Stomach (tissue), 8 donors: ENCODE measurements at regions not wholly inside any gene's neighbourhood (a gene's known extent, or its start where the extent isn't known, plus 50 kb on each side); places are given as distances from the start of the nearest gene placed in this dataset.

Experiments
- DNase-seq, 2 donors: peaks; one replicate each; pipeline versions ENCODE4 v3.0.0 to v3.0.0-alpha.2; 2013 to 2019
- H3K27ac ChIP-seq, 5 donors: fragments of 200-600 bp in 4 of 5; sonication (generic) in 4 of 5; one replicate each; pipeline ENCODE4 v1.5.1; 2013 to 2019; ENCODE audit warnings: mild to moderate bottlenecking in 1 of 5, moderate library complexity in 1 of 5
- H3K27me3 ChIP-seq, 3 donors: fragments of 200-600 bp; sonication (generic); one replicate each; pipeline ENCODE4 v1.5.1; 2017 to 2019; ENCODE audit warnings: mixed run types in 1 of 3
- H3K36me3 ChIP-seq, 4 donors: fragments of 200-600 bp; sonication (generic); 1 replicate in 3 of 4; 2 replicates in 1 of 4; pipeline ENCODE4 v1.5.1; 2016 to 2019
- H3K4me1 ChIP-seq, 4 donors: fragments of 200-600 bp; sonication (generic); one replicate each; pipeline ENCODE4 v1.5.1; 2016 to 2019
- H3K4me3 ChIP-seq, 4 donors: fragments of 200-600 bp; sonication (generic) in 3 of 4; one replicate each; pipeline ENCODE4 v1.5.1; 2016 to 2019; ENCODE audit warnings: mild to moderate bottlenecking in 1 of 4
- H3K9me3 ChIP-seq, 4 donors: fragments of 200-600 bp; sonication (generic); one replicate each; pipeline ENCODE4 v1.5.1; 2016 to 2019
- EP300 ChIP-seq: sonication (generic); formaldehyde crosslinking; IDR thresholded peaks from one replicate; pipeline ENCODE4 v1.6.1; 2017; ENCODE audit warnings: antibody characterized with exemption
- POLR2A ChIP-seq, 4 donors: fragments of 450-650 bp; IDR thresholded peaks; one replicate each; pipeline ENCODE4 v1.6.1; 2016; ENCODE audit warnings: antibody characterized with exemption in 4 of 4, control low read depth in 2 of 4, mild to moderate bottlenecking in 1 of 4, moderate library complexity in 1 of 4
- POLR2AphosphoS5 ChIP-seq, 3 donors: sonication (generic); formaldehyde crosslinking; IDR thresholded peaks; one replicate each; pipeline ENCODE4 v1.6.1; 2016; ENCODE audit warnings: antibody characterized with exemption in 3 of 3
- WGBS, 5 donors: extraction: QIAGEN DNeasy Blood & Tissue Kit in 3 of 5; methylation state at CpG; one replicate each; pipeline versions ENCODE4 v1.1.5 to v1.1.7; 2013 to 2018; 5-methylcytosine and 5-hydroxymethylcytosine counted together
- intact Hi-C: fragments of 100-400 bp; cut with DNase I; formaldehyde crosslinking; loops from one replicate; pipeline ENCODE4 v1.15.1; 2023; ENCODE audit warnings: low total_unique reads
- TF ChIP-seq, protein P1 (sequence below), 7 experiments: fragments of 450-650 bp in 4 of 7; fragments of 200-600 bp in 3 of 7; sonication (generic) in 3 of 7; IDR thresholded peaks; one replicate each; pipeline ENCODE4 v1.5.1; 2016 to 2019; ENCODE audit warnings: antibody characterized with exemption in 7 of 7, control low read depth in 2 of 7, mild to moderate bottlenecking in 1 of 7
- donor health status: healthy with polysubstance abuse.
- donor health status: Bipolar disorder and iron deficiency.
- donor health status: healthy.

DNA sequence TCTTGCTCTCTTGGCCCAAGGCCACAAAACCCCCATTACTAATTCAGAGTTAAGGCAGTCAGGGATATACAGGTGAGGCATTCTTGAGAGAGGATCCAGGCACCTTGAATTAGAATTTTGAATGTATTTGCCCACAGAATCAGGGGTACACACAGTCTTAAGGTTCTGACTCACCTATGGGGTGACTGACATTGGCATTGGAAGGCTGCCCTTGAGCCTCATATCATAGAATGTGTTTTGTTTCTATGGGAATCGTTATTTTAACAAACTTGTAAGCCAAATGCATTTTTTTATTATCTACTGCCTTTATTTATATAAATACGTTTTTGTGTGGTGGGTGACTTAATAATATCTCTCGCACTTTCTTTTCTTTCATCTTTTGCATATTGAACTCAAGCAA lies 218.6 kb upstream of the CITED2 start:
- Histone ChIP-seq H3K36me3 (no peaks in the 10 kb centered on the region), H3K9me3 (no peaks in the 10 kb centered on the region), H3K27me3 (no peaks in the 10 kb centered on the region), H3K4me3 (no peak overlapping the region), H3K27ac (peak overlapping the region in 3 of 5 donors; percentile 48 to 75 (median 67)), H3K4me1 (peaks cover 35 to 87% (median 67%) of the 10 kb centered on the region in 4 donors)
- TF ChIP-seq POLR2A (IDR thresholded peaks at IDR 0.05) (no peak), EP300 (no peak), POLR2AphosphoS5 (IDR thresholded peaks at IDR 0.05) (no peak)
- TF ChIP-seq, protein P1, sequence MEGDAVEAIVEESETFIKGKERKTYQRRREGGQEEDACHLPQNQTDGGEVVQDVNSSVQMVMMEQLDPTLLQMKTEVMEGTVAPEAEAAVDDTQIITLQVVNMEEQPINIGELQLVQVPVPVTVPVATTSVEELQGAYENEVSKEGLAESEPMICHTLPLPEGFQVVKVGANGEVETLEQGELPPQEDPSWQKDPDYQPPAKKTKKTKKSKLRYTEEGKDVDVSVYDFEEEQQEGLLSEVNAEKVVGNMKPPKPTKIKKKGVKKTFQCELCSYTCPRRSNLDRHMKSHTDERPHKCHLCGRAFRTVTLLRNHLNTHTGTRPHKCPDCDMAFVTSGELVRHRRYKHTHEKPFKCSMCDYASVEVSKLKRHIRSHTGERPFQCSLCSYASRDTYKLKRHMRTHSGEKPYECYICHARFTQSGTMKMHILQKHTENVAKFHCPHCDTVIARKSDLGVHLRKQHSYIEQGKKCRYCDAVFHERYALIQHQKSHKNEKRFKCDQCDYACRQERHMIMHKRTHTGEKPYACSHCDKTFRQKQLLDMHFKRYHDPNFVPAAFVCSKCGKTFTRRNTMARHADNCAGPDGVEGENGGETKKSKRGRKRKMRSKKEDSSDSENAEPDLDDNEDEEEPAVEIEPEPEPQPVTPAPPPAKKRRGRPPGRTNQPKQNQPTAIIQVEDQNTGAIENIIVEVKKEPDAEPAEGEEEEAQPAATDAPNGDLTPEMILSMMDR (IDR thresholded peaks at IDR 0.05): no peak
- 43 to 74% (median 53%) methylated on average over 3 of the region's 3 CpGs for WGBS, 5 donors
- intact Hi-C loops: no loop called here
- no peak for DNase-seq

DNA sequence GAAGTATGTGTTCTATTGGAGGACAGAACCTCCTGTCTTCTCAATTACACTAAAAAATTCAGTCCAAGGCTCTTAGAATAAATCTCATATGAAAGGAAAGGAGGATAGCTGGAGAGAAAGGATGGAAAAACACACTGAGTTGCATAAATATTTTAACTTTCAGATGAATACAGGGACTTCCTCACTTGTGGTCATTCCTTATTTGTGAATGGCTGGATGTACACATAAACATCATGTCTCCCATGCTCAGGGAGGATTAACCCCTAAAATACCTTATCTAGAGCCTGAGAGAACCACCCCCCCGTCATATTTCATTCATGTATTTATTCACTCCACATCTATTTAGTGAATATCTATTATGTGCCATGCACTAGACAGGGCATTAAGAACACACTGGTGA lies 217.6 kb upstream of the CITED2 start:
- H3K27ac ChIP-seq: peak overlapping the region in 4 of 5 donors; percentile 18 to 75 (median 67)
- peaks cover 28 to 86% (median 64%) of the 10 kb centered on the region in 4 donors for H3K4me1 ChIP-seq
- H3K4me3 ChIP-seq: no peak overlapping the region
- no peak for DNase-seq
- WGBS, 5 donors: 62 to 81% (median 79%) methylated on average over 1 of the region's 1 CpG
- no peaks in the 10 kb centered on the region for H3K9me3 ChIP-seq
- intact Hi-C loops: no loop called here
- TF ChIP-seq EP300 (no peak), POLR2A (IDR thresholded peaks at IDR 0.05) (no peak), POLR2AphosphoS5 (IDR thresholded peaks at IDR 0.05) (no peak)
- TF ChIP-seq, protein P1 (IDR thresholded peaks at IDR 0.05): no peak
- H3K36me3 ChIP-seq: no peaks in the 10 kb centered on the region
- H3K27me3 ChIP-seq: no peaks in the 10 kb centered on the region

DNA sequence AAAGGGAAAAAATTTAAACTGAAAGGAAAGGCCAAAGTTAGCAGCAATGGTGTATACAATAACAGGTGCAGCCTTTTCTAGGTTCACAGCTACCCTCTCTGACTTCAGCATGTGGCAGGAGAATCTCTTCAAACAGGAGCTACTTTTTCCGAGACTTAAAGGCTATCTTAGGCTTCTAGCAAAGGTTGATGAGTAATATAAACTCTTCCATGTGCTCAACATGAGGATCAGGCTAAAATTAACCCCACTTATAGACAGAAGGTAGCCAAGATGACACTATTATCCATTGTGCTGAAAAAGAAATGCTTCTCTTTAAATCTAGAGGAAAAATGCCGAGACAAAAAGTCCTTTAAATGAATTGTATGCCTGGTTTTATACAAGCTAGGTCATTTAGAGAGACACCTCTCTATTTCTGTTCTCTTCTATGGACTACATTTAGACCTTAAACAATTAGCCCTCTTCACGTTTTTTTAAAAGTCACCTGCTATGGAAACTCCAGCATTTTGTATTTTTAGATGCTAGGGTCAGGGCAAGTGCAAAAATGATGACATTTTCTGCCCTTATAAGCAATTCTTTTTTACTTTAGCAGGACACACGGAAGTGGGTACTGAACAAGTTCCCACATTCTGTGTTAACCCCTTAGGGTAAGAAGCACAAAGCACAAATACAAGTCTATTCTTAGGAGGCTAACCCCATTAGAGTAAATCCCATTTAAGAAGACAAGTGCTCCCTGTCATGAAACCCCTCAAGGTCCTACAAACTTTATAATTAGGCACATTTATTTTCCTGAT lies 216.8 kb upstream of the CITED2 start:
- H3K27me3 ChIP-seq: no peaks in the 10 kb centered on the region
- H3K4me1 ChIP-seq: peaks cover 28 to 80% (median 60%) of the 10 kb centered on the region in 4 donors
- no peak for DNase-seq
- no peaks in the 10 kb centered on the region for H3K36me3 ChIP-seq
- TF ChIP-seq POLR2A (IDR thresholded peaks at IDR 0.05): no peak
- no peak for TF ChIP-seq POLR2AphosphoS5 (IDR thresholded peaks at IDR 0.05)
- TF ChIP-seq EP300: no peak
- TF ChIP-seq, protein P1 (IDR thresholded peaks at IDR 0.05): no peak
- 36 to 54% (median 44%) methylated on average over 4 of the region's 4 CpGs for WGBS, 5 donors
- intact Hi-C loops: no loop called here
- H3K27ac ChIP-seq: peak overlapping the region in 4 of 5 donors; percentile 63 to 75 (median 67)
- no peaks in the 10 kb centered on the region for H3K9me3 ChIP-seq
- no peak overlapping the region for H3K4me3 ChIP-seq

DNA sequence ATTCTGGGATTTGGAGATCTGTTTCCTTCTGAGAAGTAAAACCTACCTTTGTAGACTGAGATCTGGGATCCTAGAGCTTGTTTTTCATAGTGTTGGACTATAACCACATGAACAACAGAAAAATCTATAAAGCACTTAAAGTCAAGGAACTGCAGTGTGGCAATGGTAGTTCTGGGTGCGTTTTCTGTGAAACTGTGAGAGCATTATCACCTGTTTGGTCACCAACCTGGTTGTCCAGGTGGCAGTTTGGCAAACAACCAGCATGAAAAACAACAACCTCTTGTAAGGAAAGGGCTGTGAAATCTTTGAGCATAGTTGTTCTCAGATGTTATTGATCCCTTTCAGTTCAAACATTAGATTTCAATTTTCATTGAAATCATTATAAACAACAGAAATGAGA lies 215.8 kb upstream of the CITED2 start:
- Histone ChIP-seq H3K27ac (peak overlapping the region; percentile 63 to 75 (median 67)), H3K9me3 (no peaks in the 10 kb centered on the region), H3K4me3 (no peak overlapping the region), H3K4me1 (peaks cover 20 to 69% (median 55%) of the 10 kb centered on the region in 4 donors), H3K36me3 (no peaks in the 10 kb centered on the region), H3K27me3 (no peaks in the 10 kb centered on the region)
- no peak for TF ChIP-seq POLR2AphosphoS5 (IDR thresholded peaks at IDR 0.05)
- TF ChIP-seq EP300: no peak
- TF ChIP-seq POLR2A (IDR thresholded peaks at IDR 0.05): no peak
- TF ChIP-seq, protein P1 (IDR thresholded peaks at IDR 0.05): no peak
- 33 to 60% (median 41%) methylated on average over 1 of the region's 1 CpG for WGBS, 5 donors
- intact Hi-C loops: no loop called here
- DNase-seq: peak; percentile 53 to 68
